Aorta (tissue), 5 donors: ENCODE measurements at regions not wholly inside any gene's neighbourhood (a gene's known extent, or its start where the extent isn't known, plus 50 kb on each side); places are given as distances from the start of the nearest gene placed in this dataset.

ENCODE experiments used
- ATAC-seq: fragments of 200-7000 bp; cut with Tn5 transposase; one replicate; pipeline ENCODE4 v1.9.1; 2022; ENCODE audit warnings: moderate library complexity; ENCODE audit not compliant: low FRiP score
- DNase-seq, 2 donors: peaks; one replicate each; pipeline ENCODE4 v3.0.0-alpha.2; 2020
- H3K27ac ChIP-seq, 2 donors: one replicate each; pipeline ENCODE4 v1.5.1; 2013; ENCODE audit warnings: low read length in 2 of 2, mild to moderate bottlenecking in 2 of 2, moderate library complexity in 2 of 2, control low read depth in 1 of 2, inconsistent platforms in 1 of 2, low read depth in 1 of 2
- H3K27me3 ChIP-seq, 2 donors: one replicate each; pipeline ENCODE4 v1.6.1; 2013; ENCODE audit warnings: control low read depth in 1 of 2, low read length in 1 of 2, mild to moderate bottlenecking in 1 of 2, moderate library complexity in 1 of 2; ENCODE audit not compliant: insufficient read depth in 2 of 2, control insufficient read depth in 1 of 2
- H3K36me3 ChIP-seq, 2 donors: one replicate each; pipeline ENCODE4 v1.6.1; 2013; ENCODE audit warnings: control low read depth in 1 of 2, low read length in 1 of 2, mild to moderate bottlenecking in 1 of 2; ENCODE audit not compliant: insufficient read depth in 2 of 2, control insufficient read depth in 1 of 2
- H3K4me1 ChIP-seq, 2 donors: one replicate each; pipeline ENCODE4 v1.6.1; 2013; ENCODE audit warnings: low read length in 2 of 2, control low read depth in 1 of 2, mild to moderate bottlenecking in 1 of 2, moderate library complexity in 1 of 2; ENCODE audit not compliant: insufficient read depth in 2 of 2, control insufficient read depth in 1 of 2
- H3K4me3 ChIP-seq, 2 donors: one replicate each; pipeline ENCODE4 v1.5.1; 2013; ENCODE audit warnings: low read length in 2 of 2, control low read depth in 1 of 2, mild to moderate bottlenecking in 1 of 2
- H3K9me3 ChIP-seq: one replicate; pipeline ENCODE4 v1.6.1; 2013; ENCODE audit warnings: mild to moderate bottlenecking, low read length; ENCODE audit not compliant: control insufficient read depth
- WGBS, 2 donors: extraction: QIAGEN DNeasy Blood & Tissue Kit; methylation state at CpG; one replicate each; pipeline ENCODE4 v1.1.7; 2013; 5-methylcytosine and 5-hydroxymethylcytosine counted together
- intact Hi-C, 2 donors: fragments of 100-400 bp; cut with DNase I; formaldehyde crosslinking; loops; one replicate each; pipeline versions ENCODE4 v1.14.2 to v1.15.0; 2022
- donor health status: healthy with polysubstance abuse.
- donor health status: Bipolar disorder and iron deficiency.
- donor health status: DM: no; HTN: no; CAD: no.
- donor health status: DM: no; HTN: no; CAD: no.
- donor health status: DM: yes; HTN: yes; CAD: no.

- intact Hi-C loops = no loop called here
- H3K36me3 ChIP-seq = no peaks in the 10 kb centered on the region
- DNase-seq = no peak
- no peak overlapping the region for H3K27ac ChIP-seq
- H3K27me3 ChIP-seq = no peaks in the 10 kb centered on the region
- no peak for ATAC-seq
- H3K9me3 ChIP-seq = no peaks in the 10 kb centered on the region
- no peaks in the 10 kb centered on the region for H3K4me1 ChIP-seq
- H3K4me3 ChIP-seq = no peak overlapping the region
These were observed 117.4 kb upstream of the DLX2 start for GRCh38 chr2:172220121-172220520.

- DNase-seq (no peak), ATAC-seq (no peak)
- H3K36me3 ChIP-seq = no peaks in the 10 kb centered on the region
- H3K4me3 ChIP-seq = no peak overlapping the region
- no peaks in the 10 kb centered on the region for H3K4me1 ChIP-seq
- H3K9me3 ChIP-seq = no peaks in the 10 kb centered on the region
- 69 to 73% methylated on average over 5 of the region's 5 CpGs for WGBS, 2 donors
- no peak overlapping the region for H3K27ac ChIP-seq
- H3K27me3 ChIP-seq = no peaks in the 10 kb centered on the region
- intact Hi-C loops = no loop called here
These were observed 120.9 kb upstream of the DLX2 start for GRCh38 chr2:172223601-172224054.

DNA sequence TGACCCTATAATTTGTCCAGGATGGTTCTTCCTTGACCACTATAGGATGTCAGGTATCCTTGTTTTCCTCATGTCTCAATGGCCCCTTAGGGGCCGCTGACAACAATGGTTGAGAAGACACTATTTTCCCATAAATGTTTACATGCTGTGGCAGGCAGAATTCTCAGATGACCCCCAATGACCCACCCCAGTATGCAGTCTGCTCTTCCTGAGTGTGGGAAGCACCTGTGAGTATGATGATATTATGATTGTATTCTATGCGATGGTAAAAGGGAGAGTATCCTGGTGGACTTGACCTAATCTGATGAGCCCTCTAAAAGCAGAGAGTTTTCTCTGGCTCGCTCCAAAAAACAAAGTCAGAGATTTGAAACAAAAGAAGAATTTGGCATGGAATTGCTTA lies 123.1 kb upstream of the DLX2 start:
- H3K27me3 ChIP-seq = no peaks in the 10 kb centered on the region
- no peak overlapping the region for H3K4me3 ChIP-seq
- WGBS, 2 donors = 94% methylated on average over 3 of the region's 3 CpGs
- ATAC-seq (no peak), DNase-seq (no peak)
- H3K4me1 ChIP-seq = no peaks in the 10 kb centered on the region
- intact Hi-C loops = no loop called here
- no peak overlapping the region for H3K27ac ChIP-seq
- H3K36me3 ChIP-seq = no peaks in the 10 kb centered on the region
- no peaks in the 10 kb centered on the region for H3K9me3 ChIP-seq

GRCh38 chr2:172226244-172227061 lies 123.8 kb upstream of the DLX2 start:
- ATAC-seq = no peak
- no peak overlapping the region for H3K27ac ChIP-seq
- no peaks in the 10 kb centered on the region for H3K4me1 ChIP-seq
- H3K27me3 ChIP-seq = no peaks in the 10 kb centered on the region
- intact Hi-C loops = no loop called here
- no peaks in the 10 kb centered on the region for H3K9me3 ChIP-seq
- H3K36me3 ChIP-seq = no peaks in the 10 kb centered on the region
- H3K4me3 ChIP-seq = no peak overlapping the region
- DNase-seq = no peak
- WGBS, 2 donors = 90 to 91% methylated on average over 9 of the region's 9 CpGs

DNA sequence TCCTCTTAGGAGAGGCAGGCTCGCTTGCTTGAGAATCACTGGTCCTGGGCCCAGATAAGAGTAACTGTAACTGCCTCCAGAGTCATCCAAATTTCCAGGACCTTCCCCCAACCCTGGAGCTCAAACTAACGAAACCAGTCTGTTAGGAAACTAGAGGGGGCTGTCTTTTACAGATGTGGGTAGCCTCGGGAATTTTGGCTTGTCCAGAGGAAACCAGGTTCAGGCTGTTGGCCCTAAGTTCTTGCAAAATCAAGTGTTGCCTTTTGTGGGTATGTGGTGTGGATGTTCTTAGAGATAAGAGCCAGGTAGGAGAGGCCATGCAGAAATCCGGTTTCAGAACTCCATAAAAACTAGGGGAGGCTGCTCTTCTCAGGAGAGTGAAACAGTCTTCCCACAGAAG lies 125.0 kb upstream of the DLX2 start:
- 86 to 91% methylated on average over 4 of the region's 4 CpGs for WGBS, 2 donors
- H3K4me3 ChIP-seq = no peak overlapping the region
- intact Hi-C loops = no loop called here
- no peak for ATAC-seq
- DNase-seq = no peak
- H3K4me1 ChIP-seq = no peaks in the 10 kb centered on the region
- no peak overlapping the region for H3K27ac ChIP-seq
- no peaks in the 10 kb centered on the region for H3K9me3 ChIP-seq
- no peaks in the 10 kb centered on the region for H3K36me3 ChIP-seq
- H3K27me3 ChIP-seq = no peaks in the 10 kb centered on the region

DNA sequence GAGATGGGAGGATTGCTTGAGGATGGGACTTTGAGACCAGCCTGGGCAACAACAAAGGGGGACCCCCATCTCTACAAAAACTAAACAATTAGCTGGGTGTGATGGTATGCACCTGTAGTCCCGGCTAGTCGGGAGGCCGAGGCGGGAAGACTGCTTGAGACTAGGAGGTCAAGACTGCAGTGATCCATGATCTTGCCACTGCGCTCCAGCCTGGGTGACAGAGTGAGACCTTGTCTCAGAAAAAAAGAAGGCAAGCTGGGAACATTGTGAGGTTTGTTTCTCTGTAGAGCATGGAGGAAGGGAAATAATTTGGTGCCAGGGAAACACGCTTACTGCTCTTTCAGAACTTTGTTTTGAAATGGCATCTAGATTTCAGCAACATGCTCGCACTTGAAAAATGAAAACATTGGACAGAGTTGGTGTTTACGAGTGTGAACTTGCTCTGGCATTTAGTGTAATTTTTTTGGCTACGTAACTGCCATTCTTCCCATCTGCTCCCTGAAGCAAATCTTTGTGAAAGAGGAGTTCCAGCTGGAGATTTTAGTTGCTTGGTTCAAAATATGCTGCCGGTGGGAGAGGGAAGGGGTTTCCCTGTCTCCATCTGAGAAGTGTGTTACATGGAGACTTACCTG lies 125.6 kb upstream of the DLX2 start:
- 29 to 34% methylated on average over 10 of the region's 10 CpGs for WGBS, 2 donors
- ATAC-seq = no peak
- H3K9me3 ChIP-seq = no peaks in the 10 kb centered on the region
- DNase-seq = no peak
- no peaks in the 10 kb centered on the region for H3K36me3 ChIP-seq
- H3K4me1 ChIP-seq = no peaks in the 10 kb centered on the region
- intact Hi-C loops = no loop called here
- no peaks in the 10 kb centered on the region for H3K27me3 ChIP-seq
- no peak overlapping the region for H3K4me3 ChIP-seq
- H3K27ac ChIP-seq = no peak overlapping the region

DNA sequence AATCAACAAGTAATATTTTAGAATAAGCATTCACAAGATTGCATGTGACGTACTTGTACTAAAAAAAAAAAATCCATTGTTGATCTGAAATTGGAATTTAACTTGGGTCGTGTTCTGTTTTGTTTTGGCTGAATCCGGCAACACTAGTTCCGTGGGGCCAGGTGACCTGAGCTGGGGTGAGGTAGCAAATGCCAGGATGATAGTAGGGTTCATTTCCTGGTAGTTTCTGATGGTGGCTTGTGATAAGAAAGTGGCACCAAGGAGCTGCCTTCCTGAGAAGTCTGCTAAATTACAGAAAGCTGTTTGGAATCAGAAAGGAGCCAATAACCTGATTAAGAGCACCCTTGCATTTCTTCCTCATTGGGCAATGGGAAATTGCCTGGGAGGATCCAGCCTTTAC lies 126.4 kb upstream of the DLX2 start:
- intact Hi-C loops = no loop called here
- ATAC-seq = no peak
- no peak for DNase-seq
- Histone ChIP-seq H3K9me3 (no peaks in the 10 kb centered on the region), H3K27me3 (no peaks in the 10 kb centered on the region), H3K4me3 (no peak overlapping the region), H3K27ac (no peak overlapping the region), H3K36me3 (no peaks in the 10 kb centered on the region), H3K4me1 (no peaks in the 10 kb centered on the region)
- WGBS, 2 donors = 40 to 44% methylated on average over 4 of the region's 4 CpGs

GRCh38 chr2:172230332-172230888 lies 127.7 kb upstream of the DLX2 start:
- no peak for DNase-seq
- Histone ChIP-seq H3K9me3 (no peaks in the 10 kb centered on the region), H3K27ac (no peak overlapping the region), H3K4me3 (no peak overlapping the region), H3K4me1 (no peaks in the 10 kb centered on the region), H3K27me3 (no peaks in the 10 kb centered on the region), H3K36me3 (no peaks in the 10 kb centered on the region)
- no peak for ATAC-seq
- WGBS, 2 donors = 67 to 78% methylated on average over 5 of the region's 5 CpGs
- intact Hi-C loops = no loop called here

DNA sequence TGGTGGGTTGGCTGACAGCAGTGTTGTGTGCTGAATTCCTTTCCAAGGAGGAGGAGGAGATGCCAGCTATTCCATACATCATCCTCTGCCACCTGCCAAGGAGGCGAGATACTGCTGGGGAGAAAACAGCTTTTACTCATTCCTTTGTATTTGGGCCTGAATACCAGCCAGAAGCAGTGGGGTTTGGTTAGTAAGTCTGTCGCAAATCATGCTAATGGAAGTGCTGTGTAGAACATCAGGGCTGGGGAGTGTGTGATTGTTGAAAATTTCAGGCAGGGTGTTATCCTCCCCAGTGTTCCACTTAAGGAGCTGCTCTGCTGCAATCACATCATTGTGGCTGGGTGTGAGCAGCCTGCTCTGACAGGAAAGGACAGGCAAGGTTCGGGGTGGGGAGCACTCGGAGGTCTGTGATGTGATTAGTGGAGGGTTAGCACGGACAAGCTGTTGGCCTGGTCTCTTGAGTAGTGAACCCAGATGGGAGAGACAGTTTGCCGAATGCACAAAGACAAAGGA lies 128.2 kb upstream of the DLX2 start:
- Histone ChIP-seq H3K9me3 (no peaks in the 10 kb centered on the region), H3K27ac (no peak overlapping the region), H3K4me1 (no peaks in the 10 kb centered on the region), H3K27me3 (no peaks in the 10 kb centered on the region), H3K4me3 (no peak overlapping the region), H3K36me3 (no peaks in the 10 kb centered on the region)
- 90 to 93% methylated on average over 6 of the region's 6 CpGs for WGBS, 2 donors
- intact Hi-C loops = no loop called here
- ATAC-seq (no peak), DNase-seq (no peak)
